ENCODE measurements at regions not wholly inside any gene's neighbourhood (a gene's known extent, or its start where the extent isn't known, plus 50 kb on each side); places are given as distances from the start of the nearest gene placed in this dataset.

DNA sequence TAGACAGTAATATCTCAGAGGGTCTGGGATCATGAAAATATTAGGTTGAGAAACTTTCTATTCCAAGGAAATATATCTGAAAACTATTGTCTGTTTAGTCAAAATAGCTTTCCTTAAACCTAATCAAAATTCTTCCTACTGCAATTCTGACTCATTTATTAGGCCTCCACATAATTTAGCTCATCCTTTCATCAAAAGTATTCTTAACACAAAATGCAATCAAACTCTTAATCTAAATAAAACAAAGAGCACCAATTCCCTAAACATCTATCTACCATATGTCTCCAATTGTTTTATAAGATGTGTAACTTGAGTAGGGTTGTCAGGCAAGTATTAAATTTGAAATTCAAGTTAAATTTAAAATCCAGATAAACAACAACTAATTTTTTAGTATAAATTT lies 142.1 kb downstream of the PLK2 start:
- TF ChIP-seq, protein P1, sequence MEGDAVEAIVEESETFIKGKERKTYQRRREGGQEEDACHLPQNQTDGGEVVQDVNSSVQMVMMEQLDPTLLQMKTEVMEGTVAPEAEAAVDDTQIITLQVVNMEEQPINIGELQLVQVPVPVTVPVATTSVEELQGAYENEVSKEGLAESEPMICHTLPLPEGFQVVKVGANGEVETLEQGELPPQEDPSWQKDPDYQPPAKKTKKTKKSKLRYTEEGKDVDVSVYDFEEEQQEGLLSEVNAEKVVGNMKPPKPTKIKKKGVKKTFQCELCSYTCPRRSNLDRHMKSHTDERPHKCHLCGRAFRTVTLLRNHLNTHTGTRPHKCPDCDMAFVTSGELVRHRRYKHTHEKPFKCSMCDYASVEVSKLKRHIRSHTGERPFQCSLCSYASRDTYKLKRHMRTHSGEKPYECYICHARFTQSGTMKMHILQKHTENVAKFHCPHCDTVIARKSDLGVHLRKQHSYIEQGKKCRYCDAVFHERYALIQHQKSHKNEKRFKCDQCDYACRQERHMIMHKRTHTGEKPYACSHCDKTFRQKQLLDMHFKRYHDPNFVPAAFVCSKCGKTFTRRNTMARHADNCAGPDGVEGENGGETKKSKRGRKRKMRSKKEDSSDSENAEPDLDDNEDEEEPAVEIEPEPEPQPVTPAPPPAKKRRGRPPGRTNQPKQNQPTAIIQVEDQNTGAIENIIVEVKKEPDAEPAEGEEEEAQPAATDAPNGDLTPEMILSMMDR (IDR thresholded peaks at IDR 0.05): no peak
- no peak for TF ChIP-seq POLR2AphosphoS5 (IDR thresholded peaks at IDR 0.05; ENCODE audit: low read depth, low read length)
- TF ChIP-seq, protein P2, sequence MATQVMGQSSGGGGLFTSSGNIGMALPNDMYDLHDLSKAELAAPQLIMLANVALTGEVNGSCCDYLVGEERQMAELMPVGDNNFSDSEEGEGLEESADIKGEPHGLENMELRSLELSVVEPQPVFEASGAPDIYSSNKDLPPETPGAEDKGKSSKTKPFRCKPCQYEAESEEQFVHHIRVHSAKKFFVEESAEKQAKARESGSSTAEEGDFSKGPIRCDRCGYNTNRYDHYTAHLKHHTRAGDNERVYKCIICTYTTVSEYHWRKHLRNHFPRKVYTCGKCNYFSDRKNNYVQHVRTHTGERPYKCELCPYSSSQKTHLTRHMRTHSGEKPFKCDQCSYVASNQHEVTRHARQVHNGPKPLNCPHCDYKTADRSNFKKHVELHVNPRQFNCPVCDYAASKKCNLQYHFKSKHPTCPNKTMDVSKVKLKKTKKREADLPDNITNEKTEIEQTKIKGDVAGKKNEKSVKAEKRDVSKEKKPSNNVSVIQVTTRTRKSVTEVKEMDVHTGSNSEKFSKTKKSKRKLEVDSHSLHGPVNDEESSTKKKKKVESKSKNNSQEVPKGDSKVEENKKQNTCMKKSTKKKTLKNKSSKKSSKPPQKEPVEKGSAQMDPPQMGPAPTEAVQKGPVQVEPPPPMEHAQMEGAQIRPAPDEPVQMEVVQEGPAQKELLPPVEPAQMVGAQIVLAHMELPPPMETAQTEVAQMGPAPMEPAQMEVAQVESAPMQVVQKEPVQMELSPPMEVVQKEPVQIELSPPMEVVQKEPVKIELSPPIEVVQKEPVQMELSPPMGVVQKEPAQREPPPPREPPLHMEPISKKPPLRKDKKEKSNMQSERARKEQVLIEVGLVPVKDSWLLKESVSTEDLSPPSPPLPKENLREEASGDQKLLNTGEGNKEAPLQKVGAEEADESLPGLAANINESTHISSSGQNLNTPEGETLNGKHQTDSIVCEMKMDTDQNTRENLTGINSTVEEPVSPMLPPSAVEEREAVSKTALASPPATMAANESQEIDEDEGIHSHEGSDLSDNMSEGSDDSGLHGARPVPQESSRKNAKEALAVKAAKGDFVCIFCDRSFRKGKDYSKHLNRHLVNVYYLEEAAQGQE (IDR thresholded peaks at IDR 0.05; ENCODE audit: insufficient read depth in 1 of 2, low read depth in 2 of 2, low read length in 1 of 2): no peak

Data from Panc1 (cell line).